Left colon (tissue), 2 donors: ENCODE measurements at regions not wholly inside any gene's neighbourhood (a gene's known extent, or its start where the extent isn't known, plus 50 kb on each side); places are given as distances from the start of the nearest gene placed in this dataset.

Experiments used
- ATAC-seq: fragments of 200-7000 bp; cut with Tn5 transposase; one replicate; pipeline ENCODE4 v1.9.1; 2020; ENCODE audit warnings: mild to moderate bottlenecking, moderate library complexity
- DNase-seq, 2 donors: peaks; one replicate each; pipeline ENCODE4 v3.0.0-alpha.2; 2020
- intact Hi-C, 2 donors: fragments of 100-400 bp; cut with DNase I in 1 of 2; cut with micrococcal nuclease in 1 of 2; formaldehyde crosslinking; loops; one replicate each; pipeline versions ENCODE4 v1.11.2 to v1.14.0; 2022; cut with DNase I, micrococcal nuclease
- donor health status: DM: no; HTN: no; CAD: no.
- donor health status: DM: yes; HTN: yes; CAD: no.

DNA sequence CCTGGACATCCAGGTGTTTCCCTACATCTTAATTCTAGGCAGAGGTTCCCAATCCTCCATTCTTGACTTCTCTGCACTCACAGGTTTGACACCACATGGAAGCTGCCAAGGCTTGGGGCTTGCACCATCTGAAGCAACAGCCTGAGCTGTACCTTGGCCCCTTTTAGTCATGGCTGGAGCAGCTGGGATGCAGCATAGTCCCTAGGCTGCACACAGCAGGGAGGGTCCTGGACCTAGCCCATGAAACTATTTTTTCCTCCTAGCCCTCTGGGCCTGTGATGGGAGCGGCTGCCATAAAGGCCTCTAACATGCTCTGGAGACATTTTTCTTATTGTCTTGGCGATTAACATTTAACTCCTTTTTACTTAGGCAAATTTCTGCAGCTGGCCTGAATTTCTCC lies 417.2 kb upstream of the FLRT2 start:
- ATAC-seq (no peak), DNase-seq (no peak)
- intact Hi-C loops = no loop called here

DNA sequence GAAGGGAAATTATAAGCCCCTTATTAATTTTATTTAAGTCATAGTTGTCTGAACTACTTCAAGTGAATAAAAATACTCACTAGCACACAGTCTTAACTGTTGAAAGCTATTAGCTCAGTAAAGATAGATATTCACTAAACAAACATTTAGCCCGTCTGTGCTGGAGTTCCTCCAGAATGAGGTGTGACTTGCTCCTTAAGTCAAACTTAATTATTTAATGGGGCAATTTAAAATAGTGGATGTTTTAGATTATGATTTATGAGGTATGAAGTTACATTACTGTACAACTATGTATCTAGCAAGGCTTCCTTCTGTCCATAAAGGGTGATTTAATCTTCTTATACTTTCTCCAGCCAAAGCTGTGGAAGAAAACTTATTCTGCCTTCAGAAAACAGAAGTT lies 414.0 kb upstream of the FLRT2 start:
- intact Hi-C loops = no loop called here
- DNase-seq (no peak), ATAC-seq (no peak)

DNA sequence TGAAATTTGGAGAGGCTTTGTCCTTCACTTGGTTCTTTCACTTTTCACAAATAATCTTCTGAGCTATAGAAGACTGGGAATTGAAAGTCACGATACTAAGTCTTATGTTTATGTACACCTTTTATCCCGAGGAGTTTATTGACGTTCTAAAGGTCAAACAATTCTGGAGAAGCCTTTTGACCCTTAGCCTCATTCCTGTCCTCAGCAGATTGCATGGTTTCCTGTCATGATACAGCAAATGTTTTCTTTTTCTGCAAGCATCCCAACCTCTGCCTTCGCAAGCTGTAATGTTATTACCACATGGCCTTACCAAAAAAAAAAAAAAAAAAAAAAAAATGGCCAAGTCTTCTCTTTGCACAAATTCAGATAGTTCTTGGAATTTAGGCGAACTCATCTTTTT lies 411.7 kb upstream of the FLRT2 start:
- intact Hi-C loops = no loop called here
- DNase-seq = no peak

DNA sequence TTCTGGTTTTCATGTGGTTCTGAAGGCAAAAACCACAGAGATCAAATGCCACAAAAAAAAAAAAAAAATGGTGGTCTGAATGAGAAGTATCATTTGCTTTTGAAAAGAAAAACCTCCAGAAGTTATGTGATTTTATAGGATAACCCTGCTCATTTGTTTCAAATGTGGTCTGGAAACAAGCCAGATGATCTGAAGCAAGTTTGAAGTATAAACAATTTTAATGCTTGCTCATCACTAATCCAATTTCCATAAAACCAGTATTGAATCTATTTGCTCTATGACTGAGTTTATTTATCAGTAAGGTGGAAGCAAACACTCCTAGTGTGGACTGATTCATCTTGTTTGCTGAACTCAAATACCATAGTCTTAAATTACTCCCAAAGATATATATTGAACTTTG lies 407.3 kb upstream of the FLRT2 start:
- ATAC-seq (no peak), DNase-seq (no peak)
- intact Hi-C loops = no loop called here

More for the DNA sequence above, 411.7 kb upstream of the FLRT2 start:
- no peak for ATAC-seq

DNA sequence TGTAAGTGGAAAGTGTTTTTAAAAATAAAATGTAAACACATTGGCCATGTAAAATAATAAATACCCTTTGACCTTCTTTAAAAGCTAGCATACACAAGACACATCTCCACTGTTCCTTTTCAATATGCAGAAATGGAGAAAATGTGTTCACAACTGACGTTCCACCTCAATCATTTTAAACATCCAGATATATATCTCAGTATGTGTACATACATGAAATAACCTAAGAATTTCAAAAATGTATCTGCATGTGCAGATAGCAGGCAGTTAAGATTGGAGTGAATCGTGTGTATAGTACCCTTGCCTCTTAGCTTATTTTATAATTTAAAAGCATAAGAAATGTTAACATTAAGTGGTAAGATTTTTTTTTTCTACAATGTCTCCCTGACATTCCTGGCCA lies 406.2 kb upstream of the FLRT2 start:
- DNase-seq (no peak), ATAC-seq (no peak)
- intact Hi-C loops = no loop called here

DNA sequence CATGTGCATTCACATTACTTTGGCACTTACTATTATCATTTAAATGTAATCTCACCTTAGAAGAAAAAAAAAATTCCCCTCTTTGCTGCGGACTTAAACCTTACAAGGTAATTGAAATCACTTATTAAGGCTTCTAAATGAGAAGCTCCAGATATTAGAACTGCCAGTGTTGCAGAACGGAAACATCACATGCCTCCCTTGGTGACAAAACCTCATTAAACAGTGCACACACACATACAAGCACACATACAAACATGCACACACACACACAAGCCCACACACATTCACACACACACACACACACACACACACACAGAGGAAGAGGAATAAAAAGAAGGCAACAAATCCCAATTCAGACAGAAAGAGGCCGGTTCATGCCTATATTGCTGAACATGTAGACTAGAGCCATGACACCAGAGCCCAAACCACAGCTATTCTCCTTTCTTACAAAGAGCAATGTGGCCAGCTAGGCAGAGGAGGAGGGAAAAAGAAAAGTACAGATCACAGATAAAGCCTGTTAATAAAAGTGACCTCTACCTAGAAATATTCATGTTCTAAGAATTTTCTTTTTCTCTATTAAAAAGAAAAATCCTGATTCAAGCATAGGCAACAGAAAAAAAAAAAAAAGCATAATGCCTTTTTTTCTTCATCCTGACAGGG lies 405.2 kb upstream of the FLRT2 start:
- DNase-seq = no peak
- intact Hi-C loops = no loop called here
- ATAC-seq = no peak

DNA sequence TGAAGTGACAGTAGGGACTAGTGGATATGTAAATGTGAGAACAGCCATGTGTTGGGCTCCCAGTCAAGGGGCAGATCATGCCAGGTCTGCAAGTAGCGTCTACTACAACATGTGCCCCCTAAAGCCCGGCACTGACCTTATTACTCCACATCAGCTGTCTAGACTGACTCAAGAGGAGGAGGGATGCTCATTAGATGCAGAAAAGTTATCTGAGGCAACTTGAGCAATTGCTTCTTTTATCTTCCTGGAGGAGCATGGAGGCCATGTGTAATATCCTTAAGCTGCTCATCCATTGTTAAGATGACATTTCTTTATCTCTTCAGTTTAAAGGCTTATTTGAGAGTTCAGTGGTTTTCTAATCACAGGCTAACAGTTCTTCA lies 404.7 kb upstream of the FLRT2 start:
- DNase-seq (no peak), ATAC-seq (no peak)
- intact Hi-C loops = no loop called here

DNA sequence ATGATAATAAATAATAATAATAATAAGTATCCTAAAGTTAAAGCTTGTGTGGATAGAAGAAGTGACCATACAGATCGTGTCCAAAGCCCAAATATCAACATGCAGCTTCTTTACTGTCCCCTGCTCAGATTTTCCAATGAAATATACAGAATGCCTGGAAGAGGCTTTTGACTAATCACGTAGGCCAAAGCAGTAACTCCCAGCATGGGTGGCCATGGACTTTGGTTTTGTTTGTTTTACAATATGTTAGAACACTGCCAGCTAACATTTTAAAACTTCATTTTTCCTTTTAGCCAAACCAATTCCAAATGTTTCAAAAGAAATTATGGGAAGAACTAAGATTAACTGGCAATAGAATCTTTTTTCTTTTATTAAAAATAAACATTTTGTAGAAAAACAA lies 400.0 kb upstream of the FLRT2 start:
- intact Hi-C loops = no loop called here
- ATAC-seq (no peak), DNase-seq (no peak)

DNA sequence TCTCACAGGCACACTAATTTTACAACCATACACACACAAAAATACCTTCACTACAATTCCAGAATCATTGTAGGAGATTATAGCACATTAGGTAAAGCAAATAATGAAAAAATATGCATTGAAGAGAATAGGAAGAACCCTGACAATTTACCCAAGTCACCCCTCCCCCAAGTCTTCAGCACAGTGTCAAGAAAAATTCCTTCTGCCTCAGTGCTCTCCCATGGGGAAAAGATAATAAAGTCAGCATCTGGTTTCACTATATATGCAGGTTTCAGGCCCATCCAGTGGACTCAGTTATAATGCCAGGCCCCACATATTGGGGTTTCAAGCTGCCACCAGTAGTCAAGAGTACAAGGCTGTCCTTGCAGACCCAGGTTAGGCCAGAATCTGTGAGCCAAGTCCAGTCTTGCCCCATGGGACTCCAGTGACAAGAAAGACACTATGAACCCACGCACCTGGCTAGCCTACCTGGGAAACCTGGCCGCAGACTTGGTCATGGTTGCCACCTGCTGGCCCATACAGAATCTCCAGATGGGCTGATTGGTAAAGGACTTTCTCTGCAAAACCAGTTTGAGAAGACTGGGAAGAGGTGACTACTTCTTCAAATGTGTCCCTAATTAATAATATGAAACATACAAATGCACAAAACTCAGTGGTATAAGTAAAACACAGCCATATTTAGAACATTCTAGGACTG lies 398.6 kb upstream of the FLRT2 start:
- DNase-seq (no peak), ATAC-seq (no peak)
- intact Hi-C loops = no loop called here

DNA sequence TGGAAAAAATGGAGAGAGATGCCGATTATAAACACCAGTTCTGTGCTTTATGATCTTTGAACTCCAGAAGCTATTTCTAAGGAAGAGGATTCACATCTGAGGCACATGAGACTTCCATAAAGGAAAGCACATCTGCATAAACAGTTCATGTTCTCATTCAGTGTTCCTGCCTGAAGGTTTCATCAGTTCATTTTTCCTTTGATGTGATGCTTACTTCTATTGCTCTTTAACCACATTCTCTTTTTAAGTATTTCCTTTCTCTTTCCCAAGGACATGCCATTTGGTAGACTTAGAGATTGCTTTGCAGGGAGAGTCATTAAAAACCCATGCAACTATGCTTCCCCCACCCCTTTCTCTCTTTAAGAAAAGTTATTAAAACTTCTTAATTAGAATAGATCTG lies 387.0 kb upstream of the FLRT2 start:
- intact Hi-C loops = no loop called here
- no peak for DNase-seq
- no peak for ATAC-seq

DNA sequence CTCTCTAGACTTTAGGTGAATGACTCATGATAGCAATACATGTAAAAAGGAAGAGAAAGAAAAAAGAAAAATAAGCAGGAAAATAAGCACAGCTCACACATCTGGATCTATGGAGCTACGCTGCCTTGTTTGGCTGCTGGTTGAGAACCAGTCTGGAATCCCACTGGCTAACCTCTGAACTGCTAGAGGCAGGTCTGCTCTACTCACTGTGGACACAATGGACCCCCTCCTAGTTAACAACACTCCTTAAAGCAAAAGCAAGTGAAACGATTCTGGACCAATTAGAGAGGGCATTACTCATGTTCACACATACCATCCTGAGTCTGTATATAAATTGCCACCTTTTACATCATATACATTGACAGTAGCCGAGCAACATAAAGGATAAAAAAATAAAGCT lies 383.2 kb upstream of the FLRT2 start:
- ATAC-seq (no peak), DNase-seq (no peak)
- intact Hi-C loops = no loop called here

DNA sequence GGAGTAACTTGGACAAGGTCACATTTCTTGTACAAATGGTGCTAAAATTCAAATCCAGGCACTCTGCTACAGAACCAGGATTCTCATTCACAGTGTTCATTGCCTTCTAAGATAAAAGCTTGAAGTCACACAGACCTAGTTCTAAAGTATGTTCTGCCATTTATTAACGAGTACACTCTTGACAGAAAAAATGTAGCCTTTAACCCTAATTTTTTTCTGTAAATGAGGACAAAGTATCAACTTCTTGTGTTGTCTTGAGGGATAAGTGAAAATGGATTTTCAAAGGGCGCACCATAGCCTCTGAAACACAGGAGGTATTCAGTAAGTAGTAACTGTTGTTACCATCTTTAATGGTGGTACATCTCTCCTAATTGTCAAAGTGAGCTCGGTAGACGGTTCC lies 379.8 kb upstream of the FLRT2 start:
- DNase-seq = no peak
- ATAC-seq = no peak
- intact Hi-C loops = no loop called here

DNA sequence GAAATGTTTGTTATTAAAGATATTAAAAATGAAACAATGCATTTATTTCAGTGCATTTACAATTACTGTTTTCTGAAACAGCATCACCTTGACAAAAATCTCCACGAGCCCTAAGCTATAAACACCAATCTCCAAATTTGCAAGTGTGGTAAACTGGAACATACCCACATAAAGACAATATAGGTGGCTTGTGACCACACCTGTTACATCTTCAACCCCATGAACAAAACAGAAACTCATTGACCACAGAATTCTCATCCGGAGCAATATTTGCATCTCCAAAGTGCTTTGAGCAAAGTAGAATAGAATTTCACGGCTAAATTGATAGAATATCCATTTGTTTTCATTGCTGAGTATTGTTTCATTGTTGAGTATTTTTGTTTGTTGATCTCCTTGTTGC lies 375.2 kb upstream of the FLRT2 start:
- DNase-seq (no peak), ATAC-seq (no peak)
- intact Hi-C loops = no loop called here

DNA sequence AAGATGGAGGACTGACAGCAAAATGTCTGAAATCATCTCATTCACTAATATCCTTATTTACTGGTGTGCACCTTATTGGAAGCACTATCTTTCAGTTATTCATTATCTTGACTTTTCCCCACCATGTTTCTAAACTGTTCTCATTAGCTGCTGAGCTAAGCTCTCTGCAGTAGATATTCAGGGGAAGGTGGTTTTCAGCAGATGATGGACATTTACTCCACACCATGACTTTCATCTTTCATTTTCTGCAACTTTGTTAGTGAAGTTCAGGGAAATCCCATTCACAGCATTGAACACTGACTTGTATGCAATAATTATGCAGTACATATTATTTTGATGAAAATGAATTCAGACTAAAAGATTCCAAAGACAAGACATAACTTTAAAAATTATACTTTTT lies 373.6 kb upstream of the FLRT2 start:
- intact Hi-C loops = no loop called here
- ATAC-seq (no peak), DNase-seq (no peak)

DNA sequence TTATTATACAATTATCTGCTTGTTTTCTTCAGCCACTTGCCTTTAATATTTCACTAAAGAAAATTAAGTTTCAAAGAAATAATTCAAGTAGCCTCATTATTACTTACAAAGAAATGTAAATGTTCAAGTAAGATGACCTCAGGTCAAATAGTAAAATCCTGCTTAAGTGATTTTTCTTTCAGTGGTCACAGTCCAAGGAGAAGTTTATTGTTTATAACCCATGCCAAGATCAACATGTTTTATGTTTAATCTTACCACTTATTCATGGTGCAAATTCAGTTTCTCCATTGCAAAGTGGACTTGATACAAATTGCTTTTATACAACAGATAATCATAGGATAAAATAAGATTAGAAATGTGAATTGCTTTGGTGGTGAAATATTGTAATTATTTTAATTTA lies 370.2 kb upstream of the FLRT2 start:
- intact Hi-C loops = no loop called here
- ATAC-seq = no peak
- DNase-seq = no peak

DNA sequence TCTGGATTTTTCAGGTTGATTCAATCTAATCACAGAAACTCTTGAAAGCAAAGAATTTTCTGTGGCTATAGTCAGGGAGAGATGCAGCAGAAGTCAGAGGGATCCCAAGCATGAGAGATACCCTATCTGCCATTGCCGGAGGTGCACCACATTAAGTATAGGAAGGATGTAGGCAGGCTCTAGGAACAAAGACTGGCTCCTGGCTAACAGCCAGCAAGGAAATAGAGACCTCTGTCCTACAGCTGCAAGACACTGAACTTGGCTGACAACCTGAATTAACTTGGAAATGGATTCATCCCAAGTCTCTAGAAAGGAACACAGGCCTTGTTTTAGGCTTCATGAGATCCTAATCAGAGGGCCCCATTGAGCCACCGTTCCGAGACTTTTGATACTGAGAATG lies 364.9 kb upstream of the FLRT2 start:
- DNase-seq (no peak), ATAC-seq (no peak)
- intact Hi-C loops = no loop called here

DNA sequence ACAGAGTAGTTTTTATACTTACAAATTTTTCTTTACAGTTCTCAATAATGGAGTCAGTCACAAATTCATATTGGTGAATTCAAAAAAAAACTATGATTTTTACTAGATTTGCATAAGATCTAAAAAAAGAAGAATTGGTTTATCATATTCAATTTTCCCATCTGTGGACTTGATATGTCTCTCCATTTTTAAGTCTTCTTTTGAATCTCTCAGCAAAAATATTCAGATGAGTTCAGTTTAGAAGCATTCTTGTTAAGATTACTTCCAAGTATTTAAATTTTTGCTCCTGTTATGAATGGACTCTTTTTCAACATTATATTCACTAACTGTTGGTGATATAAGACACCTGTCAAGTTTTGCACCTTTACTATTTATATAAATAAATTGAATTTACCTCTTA lies 360.6 kb upstream of the FLRT2 start:
- intact Hi-C loops = no loop called here
- DNase-seq = no peak
- no peak for ATAC-seq

DNA sequence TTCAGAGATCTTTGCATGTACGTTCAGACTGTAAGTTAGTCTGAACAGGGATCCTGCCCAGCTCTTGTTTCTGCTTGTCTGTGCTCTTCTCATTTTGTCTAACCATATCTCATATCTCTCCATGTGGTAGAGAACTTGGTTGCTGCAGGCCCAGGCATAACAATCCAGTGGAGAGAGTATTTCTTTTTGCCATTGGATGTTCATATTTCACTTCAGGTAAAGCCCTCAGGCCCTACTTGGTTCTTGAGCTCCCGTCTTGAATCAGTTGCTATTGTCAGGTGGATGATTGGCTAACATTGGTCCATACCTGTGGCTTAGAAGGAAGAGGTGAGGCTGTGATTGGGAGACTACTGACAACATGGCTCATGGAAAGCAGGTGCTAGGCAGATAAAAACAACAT lies 357.7 kb upstream of the FLRT2 start:
- intact Hi-C loops = no loop called here
- ATAC-seq (no peak), DNase-seq (no peak)

DNA sequence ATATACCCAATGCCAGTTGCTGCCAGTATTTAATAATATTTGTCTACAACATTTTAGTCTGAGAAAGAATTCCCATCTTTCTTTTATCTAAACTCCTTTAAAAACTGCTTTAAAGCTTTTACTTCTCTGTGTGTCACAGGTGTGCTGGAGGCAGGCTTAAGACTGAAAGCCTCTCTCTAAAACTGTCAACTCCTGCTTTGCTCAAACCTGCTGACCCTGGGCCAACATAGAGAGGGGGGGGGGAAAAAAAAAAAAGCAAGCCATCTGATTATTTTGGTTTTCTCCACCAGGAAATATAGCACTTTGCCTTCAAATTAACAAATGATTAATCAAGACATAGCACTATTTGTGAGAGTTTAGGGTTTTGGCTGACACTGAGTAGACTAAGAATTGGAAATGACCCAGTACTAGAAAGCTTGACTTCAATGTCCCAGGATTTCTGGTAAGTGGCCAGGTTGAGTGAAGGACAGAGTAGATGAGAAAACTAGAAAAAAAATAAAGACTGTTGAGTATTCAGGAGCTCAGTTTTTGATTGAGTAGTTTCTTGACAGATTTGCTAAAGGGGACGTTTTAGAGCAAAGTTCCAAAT lies 357.0 kb upstream of the FLRT2 start:
- DNase-seq = no peak
- ATAC-seq = no peak
- intact Hi-C loops = no loop called here

DNA sequence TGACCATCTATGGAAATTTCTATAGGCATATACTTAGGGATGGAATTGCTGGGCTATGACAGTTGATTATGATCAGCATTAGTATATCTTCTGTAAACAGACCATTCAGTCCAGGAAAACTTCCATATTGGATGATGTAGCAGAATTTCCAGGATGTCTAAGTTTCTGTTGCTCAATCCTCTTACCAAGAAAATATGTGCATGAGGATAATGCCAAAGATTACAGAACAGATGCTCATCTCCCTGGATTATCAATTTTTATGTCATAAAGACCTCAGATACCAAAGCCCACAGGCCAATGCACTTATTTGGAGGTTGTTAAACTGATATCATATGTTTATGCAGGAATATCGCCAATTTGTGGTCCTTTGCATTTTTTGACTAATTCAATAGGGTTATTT lies 354.4 kb upstream of the FLRT2 start:
- no peak for ATAC-seq
- intact Hi-C loops = no loop called here
- no peak for DNase-seq

DNA sequence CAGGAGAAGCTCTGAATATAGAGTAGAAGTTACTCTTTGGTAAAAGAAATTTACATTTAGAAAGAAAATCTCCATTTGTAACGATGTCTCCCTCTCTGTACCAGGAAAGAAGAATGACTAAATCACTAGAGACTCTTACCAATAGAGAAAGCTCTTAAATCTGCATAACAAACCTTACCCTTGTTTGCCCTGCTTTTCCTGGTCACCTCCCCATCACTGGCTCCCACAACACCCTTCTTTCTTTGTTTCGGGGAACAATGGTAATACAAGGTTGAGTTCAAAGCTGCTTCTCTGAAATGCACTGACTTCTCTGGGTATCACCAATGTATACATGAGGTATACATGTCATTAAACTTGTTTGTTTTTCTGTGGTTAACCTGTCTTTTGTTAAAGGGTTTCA lies 351.1 kb upstream of the FLRT2 start:
- DNase-seq (no peak), ATAC-seq (no peak)
- intact Hi-C loops = no loop called here
